ENCODE measurements at regions not wholly inside any gene's neighbourhood (a gene's known extent, or its start where the extent isn't known, plus 50 kb on each side); places are given as distances from the start of the nearest gene placed in this dataset.

GRCh38 chr5:56328753-56329560 lies 95.8 kb upstream of the ANKRD55 start:
- TF ChIP-seq POLR2A (IDR thresholded peaks at IDR 0.05; ENCODE audit: low read depth) (no peak), CTCF (IDR thresholded peaks at IDR 0.05) (no peak), EP300 (IDR thresholded peaks at IDR 0.05) (no peak)
